H1 (cell line): ENCODE measurements at regions not wholly inside any gene's neighbourhood (a gene's known extent, or its start where the extent isn't known, plus 50 kb on each side); places are given as distances from the start of the nearest gene placed in this dataset.

ENCODE experiments used
- CTCF ChIA-PET: fragments of 300-600 bp; sonication (Branson Sonifier 250); formaldehyde crosslinking; loops from one replicate; lab custom pipeline; 2021; ENCODE audit not compliant: partially characterized antibody; lab: Charles Lee
- POLR2A ChIA-PET: fragments of 300-600 bp; sonication (Branson Sonifier 250); formaldehyde crosslinking; loops from one replicate; lab custom pipeline; 2021; ENCODE audit warnings: inconsistent platforms; ENCODE audit not compliant: partially characterized antibody; lab: Charles Lee
- DNase-seq, 2 experiments: peaks; one replicate each; pipeline versions ENCODE4 v3.0.0 to v3.0.0-alpha.2; 2010 to 2022; ENCODE audit warnings: low spot score in 2 of 2, low read depth in 1 of 2, mixed read lengths in 1 of 2
- FAIRE-seq: peaks from 2 replicates; lab custom pipeline; 2011; peaks lifted over from hg19 to GRCh38; lab: Jason Lieb, UNC
- H2AFZ ChIP-seq: 2 replicates; pipeline ENCODE4 v1.8.1; 2012; ENCODE audit warnings: low read length, inconsistent platforms
- H2AK5ac ChIP-seq: 2 replicates; pipeline ENCODE4 v1.6.1; 2013; ENCODE audit warnings: low read depth, low read length
- H2BK120ac ChIP-seq: replicated peaks from 2 replicates; pipeline ENCODE3; 2013; ENCODE audit warnings: low read depth, low read length, inconsistent platforms
- H2BK12ac ChIP-seq: 2 replicates; pipeline ENCODE4 v1.6.1; 2013; ENCODE audit warnings: low read depth, low read length
- H2BK15ac ChIP-seq: 2 replicates; pipeline ENCODE4 v1.6.1; 2013; ENCODE audit warnings: low read length
- H2BK20ac ChIP-seq: 2 replicates; pipeline ENCODE4 v1.6.1; 2013; ENCODE audit warnings: low read length
- H2BK5ac ChIP-seq: 2 replicates; pipeline ENCODE4 v1.6.1; 2013; ENCODE audit warnings: low read depth, low read length
- H3K14ac ChIP-seq: 2 replicates; pipeline ENCODE4 v1.6.1; 2013; ENCODE audit warnings: inconsistent platforms; ENCODE audit not compliant: insufficient read length
- H3K18ac ChIP-seq: 2 replicates; pipeline ENCODE4 v1.6.1; 2013; ENCODE audit warnings: low read length; ENCODE audit errors: extremely low read depth
- H3K23ac ChIP-seq: 2 replicates; pipeline ENCODE4 v1.6.1; 2013; ENCODE audit warnings: inconsistent platforms; ENCODE audit not compliant: insufficient read length
- H3K23me2 ChIP-seq: 2 replicates; pipeline ENCODE4 v1.6.1; 2013; ENCODE audit warnings: low read depth, low read length
- H3K27ac ChIP-seq: 2 replicates; pipeline ENCODE4 v1.6.1; 2011; ENCODE audit warnings: low read depth, low read length, inconsistent platforms
- H3K27me3 ChIP-seq, 4 experiments: replicated peaks in 1 of 4; 1 replicate in 1 of 4; 2 replicates in 3 of 4; pipeline versions ENCODE4 v1.6.1 to v1.8.1; 2011 to 2013; ENCODE audit warnings: low read length in 3 of 4, mild to moderate bottlenecking in 3 of 4, inconsistent platforms in 2 of 4, mixed read lengths in 2 of 4, moderate library complexity in 1 of 4; ENCODE audit not compliant: control insufficient read depth in 3 of 4, insufficient read depth in 3 of 4; ENCODE audit errors: extremely low read depth in 1 of 4
- H3K36me3 ChIP-seq, 4 experiments: 2 replicates each; pipeline versions ENCODE4 v1.6.1 to v1.8.1; 2011 to 2013; ENCODE audit warnings: mild to moderate bottlenecking in 4 of 4, low read length in 3 of 4, moderate library complexity in 2 of 4, control low read depth in 1 of 4, inconsistent platforms in 1 of 4; ENCODE audit not compliant: insufficient read depth in 4 of 4, control insufficient read depth in 2 of 4
- H3K4ac ChIP-seq: replicated peaks from 2 replicates; pipeline ENCODE3; 2013; ENCODE audit warnings: low read length, low read depth, mixed read lengths, inconsistent platforms; ENCODE audit not compliant: insufficient read length
- H3K4me1 ChIP-seq, 4 experiments: replicated peaks in 1 of 4; 1 replicate in 1 of 4; 2 replicates in 3 of 4; pipeline versions ENCODE4 v1.6.1 to v1.8.1; 2011 to 2013; ENCODE audit warnings: low read length in 3 of 4, inconsistent platforms in 2 of 4, mixed read lengths in 1 of 4; ENCODE audit not compliant: insufficient read depth in 4 of 4, control insufficient read depth in 3 of 4
- H3K4me2 ChIP-seq, 2 experiments: 2 replicates each; pipeline versions ENCODE4 v1.6.1 to v1.8.1; 2011 to 2013; ENCODE audit warnings: low read depth in 2 of 2, low read length in 2 of 2, control low read depth in 1 of 2, inconsistent platforms in 1 of 2, mild to moderate bottlenecking in 1 of 2; ENCODE audit not compliant: insufficient read depth in 1 of 2
- H3K4me3 ChIP-seq, 4 experiments: fragments of 200-600, 300-600 bp in 1 of 4; sonication (generic), shearing (Covaris generic), sonication (Bioruptor Twin) in 1 of 4; 2 replicates each; pipeline versions ENCODE4 v1.5.1 to v1.8.1; 2011 to 2016; ENCODE audit warnings: low read length in 4 of 4, low read depth in 3 of 4, control low read depth in 2 of 4, inconsistent platforms in 2 of 4, mild to moderate bottlenecking in 2 of 4, mixed read lengths in 1 of 4, moderate library complexity in 1 of 4; ENCODE audit not compliant: insufficient read depth in 2 of 4; ENCODE audit errors: extremely low read depth in 1 of 4
- H3K56ac ChIP-seq: replicated peaks from 2 replicates; pipeline ENCODE3; 2013; ENCODE audit warnings: low read depth, mild to moderate bottlenecking, mixed read lengths, low read length, inconsistent platforms; ENCODE audit not compliant: insufficient read length
- H3K79me1 ChIP-seq: 2 replicates; pipeline ENCODE4 v1.6.1; 2013; ENCODE audit warnings: low read depth, low read length, control low read depth
- H3K79me2 ChIP-seq, 2 experiments: 2 replicates each; pipeline versions ENCODE4 v1.6.1 to v1.8.1; 2012 to 2013; ENCODE audit warnings: low read length in 2 of 2, mild to moderate bottlenecking in 2 of 2, inconsistent platforms in 1 of 2; ENCODE audit not compliant: insufficient read depth in 2 of 2, control insufficient read depth in 1 of 2
- H3K9ac ChIP-seq, 4 experiments: replicated peaks in 1 of 4; 1 replicate in 1 of 4; 2 replicates in 3 of 4; pipeline versions ENCODE4 v1.6.1 to v1.8.1; 2011 to 2013; ENCODE audit warnings: low read depth in 3 of 4, low read length in 3 of 4, control low read depth in 2 of 4, mild to moderate bottlenecking in 2 of 4, moderate library complexity in 2 of 4, inconsistent platforms in 1 of 4; ENCODE audit errors: extremely low read depth in 1 of 4
- H3K9me3 ChIP-seq, 2 experiments: 2 replicates each; pipeline versions ENCODE4 v1.6.1 to v1.8.1; 2012 to 2013; ENCODE audit warnings: mild to moderate bottlenecking in 2 of 2, moderate library complexity in 2 of 2, control low read depth in 1 of 2, inconsistent platforms in 1 of 2, low read depth in 1 of 2, low read length in 1 of 2, mixed read lengths in 1 of 2; ENCODE audit not compliant: insufficient read depth in 2 of 2
- H4K20me1 ChIP-seq, 2 experiments: replicated peaks in 1 of 2; 2 replicates each; pipeline versions ENCODE3 to v1.8.1; 2011 to 2013; ENCODE audit warnings: inconsistent platforms in 2 of 2, low read length in 2 of 2, mild to moderate bottlenecking in 1 of 2; ENCODE audit not compliant: insufficient read depth in 2 of 2, control insufficient read depth in 1 of 2
- H4K5ac ChIP-seq: 2 replicates; pipeline ENCODE4 v1.6.1; 2013; ENCODE audit warnings: low read length, low read depth, mixed read lengths, inconsistent platforms; ENCODE audit not compliant: insufficient read length
- H4K8ac ChIP-seq: 2 replicates; pipeline ENCODE4 v1.8.0; 2013; ENCODE audit warnings: mild to moderate bottlenecking, moderate library complexity, low read length, inconsistent platforms; ENCODE audit not compliant: insufficient read depth; ENCODE audit errors: extremely low read depth
- H4K91ac ChIP-seq: replicated peaks from 2 replicates; pipeline ENCODE3; 2013; ENCODE audit warnings: low read length, mixed read lengths, inconsistent platforms; ENCODE audit not compliant: insufficient read length
- CBX8 ChIP-seq: fragments of 300-800, 300-1000 bp; sonication (generic); IDR thresholded peaks from 2 replicates; pipeline ENCODE4 v1.7.1; 2016; ENCODE audit warnings: low read depth, low read length, borderline replicate concordance
- JUND ChIP-seq: IDR thresholded peaks from 2 replicates; pipeline ENCODE4 v1.6.1; 2011; ENCODE audit warnings: mild to moderate bottlenecking, improper control_type of control experiment, low read length
- POLR2AphosphoS5 ChIP-seq: IDR thresholded peaks from 2 replicates; pipeline ENCODE4 v1.6.1; 2011; ENCODE audit warnings: low read depth, low read length
- SIX5 ChIP-seq: IDR thresholded peaks from 2 replicates; pipeline ENCODE4 v1.6.1; 2011; ENCODE audit warnings: mild to moderate bottlenecking, low read depth, low read length
- TF ChIP-seq, protein P1 (sequence below): IDR thresholded peaks from 2 replicates; pipeline ENCODE4 v1.6.1; 2011; ENCODE audit warnings: low read length, improper control_type of control experiment

DNA sequence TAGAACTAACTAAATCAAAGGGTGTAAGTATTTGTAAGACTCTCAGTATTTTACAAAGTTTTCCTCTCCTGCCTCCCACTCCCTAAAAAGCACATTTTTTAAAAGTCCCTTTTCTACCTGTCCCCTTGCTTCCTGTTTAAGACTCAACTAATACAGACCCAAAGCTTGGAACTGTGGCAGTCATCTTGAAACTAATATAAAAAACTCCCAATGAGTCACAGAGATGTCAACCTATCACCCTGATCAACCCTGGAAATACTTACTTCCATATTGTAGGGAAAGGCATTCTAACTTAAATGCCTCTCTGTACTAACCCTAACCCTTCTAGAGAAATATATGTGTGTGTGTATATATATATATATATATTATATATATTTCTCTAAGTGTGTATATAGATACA, 184.8 kb downstream of the SPTSSA start:
- Histone ChIP-seq H2BK12ac (no peak overlapping the region), H3K18ac (no peak overlapping the region), H3K27ac (no peak overlapping the region), H3K4me3 (no peak overlapping the region), H2BK120ac (no peak overlapping the region), H3K23me2 (no peaks in the 10 kb centered on the region), H2BK15ac (no peak overlapping the region), H3K4ac (no peak overlapping the region), H2BK5ac (no peak overlapping the region), H3K36me3 (no peaks in the 10 kb centered on the region), H4K8ac (no peak overlapping the region), H3K4me2 (no peak overlapping the region), H4K20me1 (no peaks in the 10 kb centered on the region), H3K14ac (no peak overlapping the region), H2AFZ (no peak overlapping the region), H2AK5ac (no peak overlapping the region), H3K79me1 (no peaks in the 10 kb centered on the region), H4K91ac (no peak overlapping the region), H3K56ac (no peak overlapping the region), H3K9me3 (no peaks in the 10 kb centered on the region), H3K23ac (no peak overlapping the region), H4K5ac (no peak overlapping the region), H3K9ac (no peak overlapping the region), H3K27me3 (no peaks in the 10 kb centered on the region), H2BK20ac (no peak overlapping the region), H3K79me2 (no peaks in the 10 kb centered on the region), H3K4me1 (no peaks in the 10 kb centered on the region)
- FAIRE-seq, result no peak
- POLR2A ChIA-PET, result no interaction called here
- CTCF ChIA-PET, result no interaction called here
- DNase-seq, result no peak
- TF ChIP-seq POLR2AphosphoS5, result no peak
- no peak for TF ChIP-seq CBX8
- TF ChIP-seq, protein P1, sequence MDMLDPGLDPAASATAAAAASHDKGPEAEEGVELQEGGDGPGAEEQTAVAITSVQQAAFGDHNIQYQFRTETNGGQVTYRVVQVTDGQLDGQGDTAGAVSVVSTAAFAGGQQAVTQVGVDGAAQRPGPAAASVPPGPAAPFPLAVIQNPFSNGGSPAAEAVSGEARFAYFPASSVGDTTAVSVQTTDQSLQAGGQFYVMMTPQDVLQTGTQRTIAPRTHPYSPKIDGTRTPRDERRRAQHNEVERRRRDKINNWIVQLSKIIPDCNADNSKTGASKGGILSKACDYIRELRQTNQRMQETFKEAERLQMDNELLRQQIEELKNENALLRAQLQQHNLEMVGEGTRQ, result no peak
- no peak for TF ChIP-seq JUND
- no peak for TF ChIP-seq SIX5
